Sigmoid colon (tissue), 4 donors: ENCODE measurements at regions not wholly inside any gene's neighbourhood (a gene's known extent, or its start where the extent isn't known, plus 50 kb on each side); places are given as distances from the start of the nearest gene placed in this dataset.

Source experiments
- CTCF ChIP-seq, 4 experiments: fragments of 450-650 bp in 3 of 4; fragments of 200-600 bp in 1 of 4; IDR thresholded peaks; one replicate each; pipeline ENCODE4 v1.5.1; 2016 to 2019; ENCODE audit warnings: antibody characterized with exemption in 4 of 4, mild to moderate bottlenecking in 3 of 4, moderate library complexity in 2 of 4
- EP300 ChIP-seq, 4 donors: sonication (generic); formaldehyde crosslinking; IDR thresholded peaks; one replicate each; pipeline ENCODE4 v1.6.1; 2017; ENCODE audit warnings: antibody characterized with exemption in 4 of 4
- POLR2A ChIP-seq, 2 donors: fragments of 450-650 bp; IDR thresholded peaks; one replicate each; pipeline ENCODE4 v1.6.1; 2016; ENCODE audit warnings: antibody characterized with exemption in 2 of 2, mild to moderate bottlenecking in 2 of 2, moderate library complexity in 2 of 2

GRCh38 chr13:79992111-79992510 is 348.8 kb downstream of the SPRY2 start:
- TF ChIP-seq CTCF (IDR thresholded peaks at IDR 0.05), result no peak
- no peak for TF ChIP-seq EP300 (IDR thresholded peaks at IDR 0.05)
- no peak for TF ChIP-seq POLR2A (IDR thresholded peaks at IDR 0.05)
